A549 (cell line): ENCODE measurements at regions not wholly inside any gene's neighbourhood (a gene's known extent, or its start where the extent isn't known, plus 50 kb on each side); places are given as distances from the start of the nearest gene placed in this dataset.

Experiments used
- EHMT2 ChIP-seq: fragments of 200-600 bp; sonication (generic); IDR thresholded peaks from 2 replicates; pipeline ENCODE4 v1.6.1; 2016; ENCODE audit warnings: antibody characterized with exemption, low read depth, mild to moderate bottlenecking, moderate library complexity
- EP300 ChIP-seq, 2 experiments: fragments of >200 bp; sonication (Bioruptor Twin); formaldehyde crosslinking; IDR thresholded peaks; 2 replicates in 1 of 2; 3 replicates in 1 of 2; pipeline ENCODE4 v1.6.1; 2016 to 2017
- MAX ChIP-seq: IDR thresholded peaks from 2 replicates; pipeline ENCODE4 v1.6.1; 2012
- MAZ ChIP-seq: fragments of 150-350 bp; IDR thresholded peaks from 2 replicates; pipeline ENCODE4 v1.6.1; 2014; ENCODE audit warnings: antibody characterized with exemption, low read depth, low read length, borderline replicate concordance
- POLR2A ChIP-seq: IDR thresholded peaks from 2 replicates; pipeline ENCODE4 v1.6.1; 2012; ENCODE audit warnings: mild to moderate bottlenecking, low read length
- TFCP2L1 ChIP-seq: fragments of 250-450 bp; sonication (Bioruptor Pico); IDR thresholded peaks from 2 replicates; pipeline ENCODE4 v1.5.0; 2021; ENCODE audit warnings: mild to moderate bottlenecking
- ZSCAN20 ChIP-seq: fragments of 250-450 bp; sonication (Bioruptor Pico); IDR thresholded peaks from 2 replicates; pipeline ENCODE4 v1.8.0; 2022; ENCODE audit warnings: mild to moderate bottlenecking, moderate library complexity
- TF ChIP-seq, protein P1 (sequence below): fragments of >200 bp; sonication (Bioruptor Twin); formaldehyde crosslinking; IDR thresholded peaks from 3 replicates; pipeline ENCODE4 v1.5.1; 2016

DNA sequence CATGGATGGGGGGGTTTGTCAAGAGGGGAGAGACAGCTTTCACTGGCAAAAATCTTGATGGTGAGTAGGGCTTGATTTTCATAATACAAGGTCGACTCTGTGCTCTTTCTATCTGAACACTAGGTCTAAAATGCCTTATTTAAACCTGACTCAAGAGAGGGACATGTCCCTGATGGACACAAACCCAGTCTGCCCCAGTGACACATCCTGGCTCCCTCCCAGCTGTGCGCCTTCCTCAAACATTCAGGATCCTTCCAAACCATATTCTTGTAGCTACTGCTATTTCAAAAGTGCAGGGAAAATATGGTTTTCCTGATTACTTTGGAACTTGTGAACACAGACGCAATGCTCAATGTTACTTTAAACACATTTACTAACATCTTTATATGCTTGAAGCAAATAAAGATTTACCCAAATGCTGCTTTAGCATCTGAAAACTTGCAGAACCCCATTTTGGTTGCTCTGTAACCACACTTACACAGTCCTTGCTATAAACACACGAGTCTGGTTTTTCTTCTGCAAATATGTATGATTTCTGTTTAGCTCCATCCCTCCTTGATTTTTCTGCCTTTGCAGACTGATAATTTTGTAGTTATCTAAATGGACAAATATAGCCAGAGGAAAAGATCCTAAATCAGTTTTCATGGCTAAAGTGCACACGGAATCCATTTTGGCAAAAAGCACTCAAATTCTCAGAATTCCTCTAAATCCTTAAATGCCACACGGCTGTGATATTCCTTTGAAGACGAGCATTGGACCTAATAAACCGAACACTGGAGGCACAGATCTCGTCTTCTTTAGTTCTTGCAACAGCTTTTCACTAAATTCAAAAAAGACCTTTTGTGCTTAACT lies 499.9 kb upstream of the ZFHX3 start:
- TF ChIP-seq, protein P1, sequence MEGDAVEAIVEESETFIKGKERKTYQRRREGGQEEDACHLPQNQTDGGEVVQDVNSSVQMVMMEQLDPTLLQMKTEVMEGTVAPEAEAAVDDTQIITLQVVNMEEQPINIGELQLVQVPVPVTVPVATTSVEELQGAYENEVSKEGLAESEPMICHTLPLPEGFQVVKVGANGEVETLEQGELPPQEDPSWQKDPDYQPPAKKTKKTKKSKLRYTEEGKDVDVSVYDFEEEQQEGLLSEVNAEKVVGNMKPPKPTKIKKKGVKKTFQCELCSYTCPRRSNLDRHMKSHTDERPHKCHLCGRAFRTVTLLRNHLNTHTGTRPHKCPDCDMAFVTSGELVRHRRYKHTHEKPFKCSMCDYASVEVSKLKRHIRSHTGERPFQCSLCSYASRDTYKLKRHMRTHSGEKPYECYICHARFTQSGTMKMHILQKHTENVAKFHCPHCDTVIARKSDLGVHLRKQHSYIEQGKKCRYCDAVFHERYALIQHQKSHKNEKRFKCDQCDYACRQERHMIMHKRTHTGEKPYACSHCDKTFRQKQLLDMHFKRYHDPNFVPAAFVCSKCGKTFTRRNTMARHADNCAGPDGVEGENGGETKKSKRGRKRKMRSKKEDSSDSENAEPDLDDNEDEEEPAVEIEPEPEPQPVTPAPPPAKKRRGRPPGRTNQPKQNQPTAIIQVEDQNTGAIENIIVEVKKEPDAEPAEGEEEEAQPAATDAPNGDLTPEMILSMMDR, result no peak
- TF ChIP-seq POLR2A (no peak), ZSCAN20 (no peak), TFCP2L1 (CRISPR knock-in tag) (no peak), EP300 (IDR thresholded peaks at IDR 0.05) (no peak), EHMT2 (no peak), MAX (no peak), MAZ (no peak)
